ENCODE measurements at regions not wholly inside any gene's neighbourhood (a gene's known extent, or its start where the extent isn't known, plus 50 kb on each side); places are given as distances from the start of the nearest gene placed in this dataset.

- TF ChIP-seq CTCF (IDR thresholded peaks at IDR 0.05) (no peak), ERG (CRISPR knock-in tag; IDR thresholded peaks at IDR 0.05) (no peak), IRF2 (CRISPR knock-in tag; IDR thresholded peaks at IDR 0.05; ENCODE audit: borderline replicate concordance, low read depth) (no peak), EMX1 (CRISPR knock-in tag; IDR thresholded peaks at IDR 0.05) (no peak), MAX (CRISPR knock-in tag; IDR thresholded peaks at IDR 0.05) (no peak), USF2 (CRISPR knock-in tag; IDR thresholded peaks at IDR 0.05) (no peak), HMGXB4 (CRISPR knock-in tag; IDR thresholded peaks at IDR 0.05) (no peak), GRHL2 (CRISPR knock-in tag; IDR thresholded peaks at IDR 0.05; ENCODE audit: insufficient replicate concordance, severe bottlenecking) (no peak)
These were observed 424.4 kb downstream of the DSEL start for GRCh38 chr18:67092141-67092540.
